IMR-90 (cell line): ENCODE measurements at regions not wholly inside any gene's neighbourhood (a gene's known extent, or its start where the extent isn't known, plus 50 kb on each side); places are given as distances from the start of the nearest gene placed in this dataset.

Source experiments
- ATAC-seq: fragments of 200-7000 bp; cut with Tn5 transposase; 2 replicates; pipeline ENCODE4 v1.9.1; 2020; ENCODE audit warnings: low read depth, mild to moderate bottlenecking, moderate library complexity
- BruUV-seq: library from RNA; stranded (reverse); fragments of 400-500 nt; replicated peaks from 2 replicates; lab custom pipeline; 2021; lab: Mats Ljungman, UMichigan
- CTCF ChIA-PET: fragments of 300-600 bp; formaldehyde crosslinking; extraction: SDS; loops from one replicate; lab custom pipeline; 2021; ENCODE audit warnings: antibody characterized with exemption; lab: Yijun Ruan, JAX
- POLR2A ChIA-PET: fragments of 300-600 bp; sonication (Branson Sonifier 250); formaldehyde crosslinking; loops from one replicate; lab custom pipeline; 2022; ENCODE audit warnings: antibody characterized with exemption; ENCODE audit not compliant: unreplicated experiment; lab: Charles Lee
- DNase-seq: peaks from one replicate; pipeline ENCODE4 v3.0.0; 2013
- H2AFZ ChIP-seq: replicated peaks from 2 replicates; pipeline ENCODE3; 2013; ENCODE audit warnings: low read length, mild to moderate bottlenecking; ENCODE audit not compliant: poor library complexity
- H2AK5ac ChIP-seq: 2 replicates; pipeline ENCODE4 v1.6.1; 2013; ENCODE audit warnings: low read depth, low read length, inconsistent platforms
- H2AK9ac ChIP-seq: replicated peaks from 2 replicates; pipeline ENCODE3; 2013; ENCODE audit warnings: mild to moderate bottlenecking, low read depth, low read length, moderate library complexity; ENCODE audit not compliant: poor library complexity
- H2BK120ac ChIP-seq: 2 replicates; pipeline ENCODE4 v1.6.1; 2013; ENCODE audit warnings: low read depth, low read length, inconsistent platforms
- H2BK15ac ChIP-seq: 3 replicates; pipeline ENCODE4 v1.6.1; 2013; ENCODE audit warnings: low read depth, low read length, inconsistent platforms
- H2BK20ac ChIP-seq: 2 replicates; pipeline ENCODE4 v1.6.1; 2013; ENCODE audit warnings: low read depth, mild to moderate bottlenecking, inconsistent platforms, low read length, moderate library complexity
- H2BK5ac ChIP-seq: 2 replicates; pipeline ENCODE4 v1.6.1; 2013; ENCODE audit warnings: mild to moderate bottlenecking, low read depth, low read length, inconsistent platforms; ENCODE audit not compliant: poor library complexity, severe bottlenecking
- H3K14ac ChIP-seq: replicated peaks from 2 replicates; pipeline ENCODE4 v1.6.1; 2013; ENCODE audit warnings: low read depth, low read length, inconsistent platforms
- H3K18ac ChIP-seq: 2 replicates; pipeline ENCODE4 v1.6.1; 2013; ENCODE audit warnings: low read depth, low read length, control low read depth
- H3K23ac ChIP-seq: 2 replicates; pipeline ENCODE4 v1.6.1; 2013; ENCODE audit warnings: low read depth, low read length, inconsistent platforms
- H3K27ac ChIP-seq: 2 replicates; pipeline ENCODE4 v1.5.1; 2013; ENCODE audit warnings: mild to moderate bottlenecking, control low read depth, low read length; ENCODE audit not compliant: insufficient read depth
- H3K27me3 ChIP-seq: 2 replicates; pipeline ENCODE4 v1.6.1; 2013; ENCODE audit warnings: low read length; ENCODE audit not compliant: control insufficient read depth, insufficient read depth
- H3K36me3 ChIP-seq: 2 replicates; pipeline ENCODE4 v1.6.1; 2013; ENCODE audit warnings: low read length, mixed read lengths; ENCODE audit not compliant: control insufficient read depth, insufficient read depth
- H3K4ac ChIP-seq: 2 replicates; pipeline ENCODE4 v1.6.1; 2013; ENCODE audit warnings: low read depth, low read length, inconsistent platforms
- H3K4me1 ChIP-seq: 2 replicates; pipeline ENCODE4 v1.6.1; 2013; ENCODE audit warnings: low read length, mixed read lengths; ENCODE audit not compliant: control insufficient read depth, insufficient read depth
- H3K4me2 ChIP-seq: 2 replicates; pipeline ENCODE4 v1.6.1; 2013; ENCODE audit warnings: low read depth, mild to moderate bottlenecking, control low read depth, low read length, moderate library complexity
- H3K4me3 ChIP-seq: 2 replicates; pipeline ENCODE4 v1.5.1; 2013; ENCODE audit warnings: low read depth, mild to moderate bottlenecking, control low read depth, low read length, moderate library complexity; ENCODE audit not compliant: insufficient read depth
- H3K56ac ChIP-seq: 2 replicates; pipeline ENCODE4 v1.6.1; 2013; ENCODE audit warnings: low read length, inconsistent platforms; ENCODE audit not compliant: insufficient read depth; ENCODE audit errors: extremely low read depth
- H3K79me1 ChIP-seq, 2 experiments: 2 replicates each; pipeline ENCODE4 v1.6.1; 2013; ENCODE audit warnings: low read length in 2 of 2, inconsistent platforms in 1 of 2, low read depth in 1 of 2
- H3K9ac ChIP-seq: 2 replicates; pipeline ENCODE4 v1.6.1; 2013; ENCODE audit warnings: low read depth, low read length, control low read depth
- H3K9me1 ChIP-seq: 2 replicates; pipeline ENCODE4 v1.6.1; 2013; ENCODE audit warnings: low read length, inconsistent platforms; ENCODE audit not compliant: insufficient read depth
- H3K9me3 ChIP-seq: 2 replicates; pipeline ENCODE4 v1.6.1; 2013; ENCODE audit warnings: low read length; ENCODE audit not compliant: control insufficient read depth, insufficient read depth
- H4K20me1 ChIP-seq: 2 replicates; pipeline ENCODE4 v1.6.1; 2013; ENCODE audit warnings: low read length, inconsistent platforms; ENCODE audit not compliant: insufficient read depth
- H4K5ac ChIP-seq: 2 replicates; pipeline ENCODE4 v1.6.1; 2013; ENCODE audit warnings: mild to moderate bottlenecking, low read depth, low read length, control low read depth
- H4K8ac ChIP-seq, 2 experiments: 2 replicates each; pipeline ENCODE4 v1.6.1; 2013; ENCODE audit warnings: low read depth in 2 of 2, low read length in 2 of 2, control low read depth in 1 of 2, inconsistent platforms in 1 of 2
- H4K91ac ChIP-seq: 2 replicates; pipeline ENCODE4 v1.6.1; 2013; ENCODE audit warnings: low read depth, low read length, inconsistent platforms; ENCODE audit not compliant: insufficient read depth
- BHLHE40 ChIP-seq: fragments of 150-350 bp; IDR thresholded peaks from 2 replicates; pipeline ENCODE4 v1.6.1; 2016; ENCODE audit warnings: mild to moderate bottlenecking, low read depth, low read length
- CEBPB ChIP-seq: IDR thresholded peaks from 2 replicates; pipeline ENCODE4 v1.6.1; 2012; ENCODE audit warnings: low read depth, low read length, improper control_type of control experiment
- CHD1 ChIP-seq: IDR thresholded peaks from 2 replicates; pipeline ENCODE4 v1.6.1; 2012; ENCODE audit warnings: low read depth, low read length, improper control_type of control experiment
- FOS ChIP-seq: fragments of 150-350 bp; IDR thresholded peaks from 2 replicates; pipeline ENCODE4 v1.6.1; 2016; ENCODE audit warnings: low read depth, low read length
- MXI1 ChIP-seq: IDR thresholded peaks from 2 replicates; pipeline ENCODE4 v1.6.1; 2012; ENCODE audit warnings: low read depth, mild to moderate bottlenecking, low read length, moderate library complexity, borderline replicate concordance
- NFE2L2 ChIP-seq: fragments of 150-350 bp; IDR thresholded peaks from 2 replicates; pipeline ENCODE4 v1.6.1; 2016; ENCODE audit warnings: low read depth, mild to moderate bottlenecking, low read length
- POLR2A ChIP-seq: IDR thresholded peaks from 2 replicates; pipeline ENCODE4 v1.6.1; 2012; ENCODE audit warnings: mild to moderate bottlenecking, low read depth, low read length
- RCOR1 ChIP-seq: IDR thresholded peaks from 2 replicates; pipeline ENCODE4 v1.6.1; 2012; ENCODE audit warnings: mild to moderate bottlenecking, low read length, improper control_type of control experiment; ENCODE audit not compliant: insufficient replicate concordance
- RFX5 ChIP-seq: IDR thresholded peaks from 2 replicates; pipeline ENCODE4 v1.8.0; 2012; ENCODE audit warnings: low read depth, mild to moderate bottlenecking, low read length, moderate library complexity
- dilution Hi-C: fragments of 300-500 bp; cut with HindIII; formaldehyde crosslinking; loops from one replicate; pipeline ENCODE4 v1.14.3; 2018; ENCODE audit warnings: low sequenced_read_pairs; ENCODE audit not compliant: unreplicated experiment
- in situ Hi-C: fragments of 300-500 bp; cut with MboI; formaldehyde crosslinking; loops from 3 replicates; pipeline ENCODE4 v1.14.3; 2019; ENCODE audit warnings: low sequenced_read_pairs, inconsistent platforms, mixed read lengths
- intact Hi-C: fragments of 100-400 bp; cut with micrococcal nuclease; formaldehyde crosslinking; loops from 2 replicates; pipeline ENCODE4 v1.10.0; 2022
- TF ChIP-seq, protein P1 (sequence below): conservative IDR thresholded peaks from 2 replicates; pipeline ENCODE4 v1.5.1; 2012; ENCODE audit warnings: mild to moderate bottlenecking, low read depth, low read length, improper control_type of control experiment

DNA sequence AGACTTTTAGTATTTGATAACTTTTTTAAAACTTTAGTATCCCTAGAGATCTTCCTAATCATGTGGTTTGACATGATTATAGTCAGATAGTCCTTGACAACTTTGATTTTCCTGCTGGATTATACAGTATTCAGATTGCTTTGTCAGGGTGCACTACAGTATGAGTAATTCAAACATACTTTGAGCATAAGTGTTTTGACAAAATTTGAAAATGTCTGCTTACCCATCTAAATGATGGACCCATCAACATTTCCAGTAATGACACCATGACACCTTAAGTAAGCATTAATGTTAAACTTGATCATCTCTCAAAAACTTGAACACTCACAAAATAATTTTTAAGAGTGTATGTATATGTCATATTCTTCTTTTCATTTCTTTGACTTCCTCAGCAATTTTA is 514.5 kb upstream of the SMIM31 start:
- Histone ChIP-seq H2AK5ac (no peak overlapping the region), H2BK120ac (no peak overlapping the region), H3K4me3 (no peak overlapping the region), H3K9me1 (no peaks in the 10 kb centered on the region), H4K8ac (no peak overlapping the region), H2BK20ac (no peak overlapping the region), H3K14ac (no peak overlapping the region), H3K23ac (no peak overlapping the region), H3K4me1 (no peaks in the 10 kb centered on the region), H3K9ac (no peak overlapping the region), H4K91ac (no peak overlapping the region), H3K79me1 (no peaks in the 10 kb centered on the region), H3K4ac (no peak overlapping the region), H3K9me3 (no peaks in the 10 kb centered on the region), H2AFZ (no peak overlapping the region), H4K20me1 (no peaks in the 10 kb centered on the region), H3K27me3 (no peaks in the 10 kb centered on the region), H2BK5ac (no peak overlapping the region), H3K4me2 (no peak overlapping the region), H3K18ac (no peak overlapping the region), H3K27ac (no peak overlapping the region), H3K56ac (no peak overlapping the region), H3K36me3 (no peaks in the 10 kb centered on the region), H2BK15ac (no peak overlapping the region), H4K5ac (no peak overlapping the region), H2AK9ac (no peak overlapping the region)
- DNase-seq: no peak
- no TSS peak for BruUV-seq
- in situ Hi-C loops: no loop called here
- intact Hi-C loops: no loop called here
- no peak for ATAC-seq
- ChIA-PET CTCF (no interaction called here), POLR2A (no interaction called here)
- dilution Hi-C loops: no loop called here
- no peak for TF ChIP-seq FOS
- TF ChIP-seq POLR2A: no peak
- TF ChIP-seq NFE2L2: no peak
- TF ChIP-seq MXI1: no peak
- TF ChIP-seq BHLHE40: no peak
- TF ChIP-seq RFX5: no peak
- TF ChIP-seq CEBPB: no peak
- no peak for TF ChIP-seq CHD1
- no peak for TF ChIP-seq RCOR1
- TF ChIP-seq, protein P1, sequence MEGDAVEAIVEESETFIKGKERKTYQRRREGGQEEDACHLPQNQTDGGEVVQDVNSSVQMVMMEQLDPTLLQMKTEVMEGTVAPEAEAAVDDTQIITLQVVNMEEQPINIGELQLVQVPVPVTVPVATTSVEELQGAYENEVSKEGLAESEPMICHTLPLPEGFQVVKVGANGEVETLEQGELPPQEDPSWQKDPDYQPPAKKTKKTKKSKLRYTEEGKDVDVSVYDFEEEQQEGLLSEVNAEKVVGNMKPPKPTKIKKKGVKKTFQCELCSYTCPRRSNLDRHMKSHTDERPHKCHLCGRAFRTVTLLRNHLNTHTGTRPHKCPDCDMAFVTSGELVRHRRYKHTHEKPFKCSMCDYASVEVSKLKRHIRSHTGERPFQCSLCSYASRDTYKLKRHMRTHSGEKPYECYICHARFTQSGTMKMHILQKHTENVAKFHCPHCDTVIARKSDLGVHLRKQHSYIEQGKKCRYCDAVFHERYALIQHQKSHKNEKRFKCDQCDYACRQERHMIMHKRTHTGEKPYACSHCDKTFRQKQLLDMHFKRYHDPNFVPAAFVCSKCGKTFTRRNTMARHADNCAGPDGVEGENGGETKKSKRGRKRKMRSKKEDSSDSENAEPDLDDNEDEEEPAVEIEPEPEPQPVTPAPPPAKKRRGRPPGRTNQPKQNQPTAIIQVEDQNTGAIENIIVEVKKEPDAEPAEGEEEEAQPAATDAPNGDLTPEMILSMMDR: no peak
